Fibroblast of lung (primary cell): ENCODE measurements at regions not wholly inside any gene's neighbourhood (a gene's known extent, or its start where the extent isn't known, plus 50 kb on each side); places are given as distances from the start of the nearest gene placed in this dataset.

Source experiments
- DNase-seq, 2 donors: peaks; one replicate each; pipeline versions ENCODE4 v3.0.0 to v3.0.0-alpha.2; 2010; ENCODE audit warnings: low read depth in 2 of 2
- H2AFZ ChIP-seq: 2 replicates; pipeline ENCODE4 v1.5.1; 2012; ENCODE audit warnings: low read length, control low read depth, inconsistent platforms
- H3K27ac ChIP-seq: 2 replicates; pipeline ENCODE4 v1.5.1; 2011; ENCODE audit warnings: low read length, control low read depth; ENCODE audit not compliant: insufficient read depth
- H3K27me3 ChIP-seq: 2 replicates; pipeline ENCODE4 v1.5.1; 2011; ENCODE audit warnings: mild to moderate bottlenecking, low read length; ENCODE audit not compliant: control insufficient read depth, insufficient read depth
- H3K36me3 ChIP-seq: 2 replicates; pipeline ENCODE4 v1.5.1; 2011; ENCODE audit warnings: low read length; ENCODE audit not compliant: control insufficient read depth, insufficient read depth
- H3K4me1 ChIP-seq: 2 replicates; pipeline ENCODE4 v1.5.1; 2011; ENCODE audit warnings: low read length; ENCODE audit not compliant: control insufficient read depth, insufficient read depth; ENCODE audit errors: extremely low read depth
- H3K4me2 ChIP-seq: 2 replicates; pipeline ENCODE4 v1.5.1; 2011; ENCODE audit warnings: low read length, control low read depth; ENCODE audit not compliant: insufficient read depth; ENCODE audit errors: extremely low read depth
- H3K4me3 ChIP-seq, 4 experiments: fragments of 200-600 bp in 1 of 4; sonication (generic) in 1 of 4; replicated peaks in 1 of 4; 2 replicates each; pipeline ENCODE4 v1.5.1; 2011 to 2016; ENCODE audit warnings: low read length in 4 of 4, low read depth in 3 of 4, mild to moderate bottlenecking in 3 of 4, control low read depth in 2 of 4, inconsistent platforms in 1 of 4, mixed read lengths in 1 of 4; ENCODE audit not compliant: insufficient read depth in 1 of 4; ENCODE audit errors: control extremely low read depth in 1 of 4
- H3K79me2 ChIP-seq: 2 replicates; pipeline ENCODE4 v1.5.1; 2012; ENCODE audit warnings: mild to moderate bottlenecking, low read length, inconsistent platforms; ENCODE audit not compliant: control insufficient read depth, insufficient read depth
- H3K9ac ChIP-seq: 2 replicates; pipeline ENCODE4 v1.5.1; 2011; ENCODE audit warnings: mild to moderate bottlenecking, low read length, control low read depth; ENCODE audit not compliant: insufficient read depth
- H3K9me3 ChIP-seq: 2 replicates; pipeline ENCODE4 v1.5.1; 2012; ENCODE audit warnings: low read depth, low read length; ENCODE audit not compliant: control insufficient read depth, insufficient read depth
- H4K20me1 ChIP-seq: 2 replicates; pipeline ENCODE4 v1.5.1; 2011; ENCODE audit warnings: low read length; ENCODE audit not compliant: control insufficient read depth, insufficient read depth; ENCODE audit errors: extremely low read depth
- EZH2 ChIP-seq: IDR thresholded peaks from 2 replicates; pipeline ENCODE4 v1.5.1; 2012; ENCODE audit warnings: low read length, control low read depth, mild to moderate bottlenecking; ENCODE audit errors: missing control alignments
- TF ChIP-seq, protein P1 (sequence below), 2 donors: IDR thresholded peaks in 1 of 2; conservative IDR thresholded peaks in 1 of 2; 1 replicate in 1 of 2; 2 replicates in 1 of 2; pipeline ENCODE4 v1.5.1; 2011 to 2012; ENCODE audit warnings: low read length in 2 of 2, control low read depth in 1 of 2, inconsistent platforms in 1 of 2, low read depth in 1 of 2, mild to moderate bottlenecking in 1 of 2

DNA sequence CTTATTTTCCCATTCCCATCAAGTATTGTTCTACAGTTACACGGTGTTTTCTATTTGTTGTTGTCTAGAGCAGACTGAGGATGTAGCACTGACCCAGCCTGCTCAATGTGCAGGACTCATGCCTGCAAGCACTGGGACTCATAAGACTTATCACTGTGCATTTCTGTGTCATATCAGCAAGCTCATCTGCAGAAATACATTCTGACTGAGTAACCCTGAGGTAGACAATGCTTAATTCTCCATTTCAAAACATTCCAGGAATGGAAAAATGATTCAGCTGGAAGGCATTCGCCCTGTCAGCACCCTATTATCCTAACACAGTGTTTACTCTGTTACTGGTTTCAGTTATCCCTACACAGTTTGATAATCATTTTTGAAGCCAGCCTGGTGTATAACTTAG, 2506.4 kb downstream of the PCDH9 start:
- Histone ChIP-seq H3K27ac (no peak overlapping the region), H3K4me2 (no peak overlapping the region), H3K79me2 (no peaks in the 10 kb centered on the region), H3K27me3 (no peaks in the 10 kb centered on the region), H3K4me3 (no peak overlapping the region), H2AFZ (no peak overlapping the region), H3K9ac (no peak overlapping the region), H4K20me1 (no peaks in the 10 kb centered on the region), H3K9me3 (no peaks in the 10 kb centered on the region), H3K36me3 (no peaks in the 10 kb centered on the region), H3K4me1 (no peaks in the 10 kb centered on the region)
- TF ChIP-seq, protein P1, sequence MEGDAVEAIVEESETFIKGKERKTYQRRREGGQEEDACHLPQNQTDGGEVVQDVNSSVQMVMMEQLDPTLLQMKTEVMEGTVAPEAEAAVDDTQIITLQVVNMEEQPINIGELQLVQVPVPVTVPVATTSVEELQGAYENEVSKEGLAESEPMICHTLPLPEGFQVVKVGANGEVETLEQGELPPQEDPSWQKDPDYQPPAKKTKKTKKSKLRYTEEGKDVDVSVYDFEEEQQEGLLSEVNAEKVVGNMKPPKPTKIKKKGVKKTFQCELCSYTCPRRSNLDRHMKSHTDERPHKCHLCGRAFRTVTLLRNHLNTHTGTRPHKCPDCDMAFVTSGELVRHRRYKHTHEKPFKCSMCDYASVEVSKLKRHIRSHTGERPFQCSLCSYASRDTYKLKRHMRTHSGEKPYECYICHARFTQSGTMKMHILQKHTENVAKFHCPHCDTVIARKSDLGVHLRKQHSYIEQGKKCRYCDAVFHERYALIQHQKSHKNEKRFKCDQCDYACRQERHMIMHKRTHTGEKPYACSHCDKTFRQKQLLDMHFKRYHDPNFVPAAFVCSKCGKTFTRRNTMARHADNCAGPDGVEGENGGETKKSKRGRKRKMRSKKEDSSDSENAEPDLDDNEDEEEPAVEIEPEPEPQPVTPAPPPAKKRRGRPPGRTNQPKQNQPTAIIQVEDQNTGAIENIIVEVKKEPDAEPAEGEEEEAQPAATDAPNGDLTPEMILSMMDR (conservative IDR thresholded peaks at IDR 0.05 in 1 of 2, IDR thresholded peaks at IDR 0.05 in 1 of 2; ENCODE audit: low read depth in 1 of 2, low read length in 2 of 2), result no peak
- TF ChIP-seq EZH2, result no peak
- DNase-seq, result peak; percentile 61 to 97

DNA sequence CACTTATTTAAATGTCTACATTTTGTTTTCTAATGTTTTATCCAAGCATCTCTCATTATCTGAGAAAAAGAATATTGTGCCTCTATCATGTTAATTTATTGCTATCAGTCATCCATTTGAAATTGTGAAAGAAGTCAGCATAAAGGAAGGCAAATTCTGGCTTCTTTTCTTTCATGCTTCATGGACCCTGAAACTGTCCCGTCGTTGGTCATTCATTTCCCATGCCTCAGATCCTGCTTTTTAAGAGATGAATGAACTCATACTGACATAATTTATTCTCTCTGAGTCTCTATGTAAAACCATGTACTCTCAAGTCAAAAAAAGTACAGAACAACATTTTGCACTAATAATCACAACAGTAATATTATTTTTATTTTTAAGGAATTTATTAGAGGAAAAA, 2512.0 kb downstream of the PCDH9 start:
- Histone ChIP-seq H3K4me2 (no peak overlapping the region), H3K36me3 (no peaks in the 10 kb centered on the region), H3K27me3 (no peaks in the 10 kb centered on the region), H3K79me2 (no peaks in the 10 kb centered on the region), H3K4me3 (no peak overlapping the region), H3K9me3 (no peaks in the 10 kb centered on the region), H2AFZ (no peak overlapping the region), H3K9ac (no peak overlapping the region), H3K4me1 (no peaks in the 10 kb centered on the region), H3K27ac (no peak overlapping the region), H4K20me1 (no peaks in the 10 kb centered on the region)
- TF ChIP-seq, protein P1 (conservative IDR thresholded peaks at IDR 0.05 in 1 of 2, IDR thresholded peaks at IDR 0.05 in 1 of 2; ENCODE audit: low read depth in 1 of 2, low read length in 2 of 2), result no peak
- TF ChIP-seq EZH2, result no peak
- DNase-seq, result no peak

DNA sequence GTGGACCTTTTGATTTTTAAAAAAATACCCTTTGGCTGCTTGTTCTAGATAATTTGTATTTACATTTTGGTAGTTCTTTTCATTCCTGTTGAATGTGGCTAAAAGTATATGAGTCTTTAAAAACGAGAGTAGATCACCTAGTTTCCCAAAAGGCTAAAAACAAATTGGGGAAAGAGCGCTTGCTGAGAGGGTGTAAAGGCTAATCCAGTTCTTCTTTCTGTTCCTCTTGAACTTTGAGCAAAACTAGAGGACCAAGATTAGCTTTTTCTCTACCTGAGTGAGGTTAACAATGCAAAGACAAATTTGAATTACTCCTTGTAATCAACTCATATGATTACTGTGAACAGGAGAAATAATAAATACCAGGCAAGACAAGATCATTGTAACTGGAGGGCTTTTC, 2513.2 kb downstream of the PCDH9 start:
- no peaks in the 10 kb centered on the region for H3K9me3 ChIP-seq
- H3K36me3 ChIP-seq, result no peaks in the 10 kb centered on the region
- TF ChIP-seq, protein P1 (conservative IDR thresholded peaks at IDR 0.05 in 1 of 2, IDR thresholded peaks at IDR 0.05 in 1 of 2; ENCODE audit: low read depth in 1 of 2, low read length in 2 of 2), result no peak
- TF ChIP-seq EZH2, result no peak
- no peak overlapping the region for H3K9ac ChIP-seq
- H3K4me2 ChIP-seq, result no peak overlapping the region
- no peak overlapping the region for H3K4me3 ChIP-seq
- no peak overlapping the region for H2AFZ ChIP-seq
- no peaks in the 10 kb centered on the region for H4K20me1 ChIP-seq
- no peak overlapping the region for H3K27ac ChIP-seq
- H3K27me3 ChIP-seq, result no peaks in the 10 kb centered on the region
- H3K4me1 ChIP-seq, result no peaks in the 10 kb centered on the region
- no peak for DNase-seq
- H3K79me2 ChIP-seq, result no peaks in the 10 kb centered on the region
